Ovary (tissue), 7 donors: ENCODE measurements at regions not wholly inside any gene's neighbourhood (a gene's known extent, or its start where the extent isn't known, plus 50 kb on each side); places are given as distances from the start of the nearest gene placed in this dataset.

ENCODE experiments used
- DNase-seq, 5 donors: peaks; one replicate each; pipeline ENCODE4 v3.0.0-alpha.2; 2019 to 2020
- H3K27ac ChIP-seq, 2 donors: fragments of 200-600 bp; one replicate each; pipeline versions ENCODE4 v1.5.1 to v1.8.0; 2019 to 2022
- H3K27me3 ChIP-seq: fragments of 200-600 bp; one replicate; pipeline ENCODE4 v1.8.0; 2022
- H3K36me3 ChIP-seq: fragments of 200-600 bp; sonication (generic); one replicate; pipeline ENCODE4 v1.5.1; 2019
- H3K4me1 ChIP-seq: one replicate; pipeline ENCODE4 v1.8.1; 2013; ENCODE audit warnings: mild to moderate bottlenecking, moderate library complexity; ENCODE audit not compliant: insufficient read depth
- H3K4me3 ChIP-seq: fragments of 200-600 bp; sonication (generic); one replicate; pipeline ENCODE4 v1.5.1; 2017
- H3K9me3 ChIP-seq, 2 donors: fragments of 200-600 bp in 1 of 2; sonication (generic) in 1 of 2; one replicate each; pipeline versions ENCODE4 v1.5.1 to v1.8.1; 2013 to 2019; ENCODE audit warnings: mild to moderate bottlenecking in 1 of 2, moderate library complexity in 1 of 2
- EP300 ChIP-seq: sonication (generic); formaldehyde crosslinking; IDR thresholded peaks from one replicate; pipeline ENCODE4 v1.6.1; 2017; ENCODE audit warnings: antibody characterized with exemption
- POLR2A ChIP-seq: fragments of 450-650 bp; IDR thresholded peaks from one replicate; pipeline ENCODE4 v1.6.1; 2017; ENCODE audit warnings: antibody characterized with exemption, mild to moderate bottlenecking, moderate library complexity
- WGBS, 3 donors: extraction: QIAGEN DNeasy Blood & Tissue Kit in 1 of 3; methylation state at CpG; one replicate each; pipeline versions ENCODE4 v1.1.5 to v1.1.7; 2013 to 2017; 5-methylcytosine and 5-hydroxymethylcytosine counted together
- intact Hi-C, 4 donors: fragments of 100-400 bp; cut with DNase I; formaldehyde crosslinking; loops; one replicate each; pipeline versions ENCODE4 v1.11.0 to v1.15.1; 2022 to 2023
- TF ChIP-seq, protein P1 (sequence below), 3 donors: fragments of 450-650 bp in 2 of 3; fragments of 200-600 bp in 1 of 3; IDR thresholded peaks; one replicate each; pipeline versions ENCODE4 v1.5.1 to v1.8.0; 2016 to 2022; ENCODE audit warnings: antibody characterized with exemption in 3 of 3, mild to moderate bottlenecking in 1 of 3
- donor health status: DM: no; HTN: no; CAD: no; lungs with moderate emphysema.
- donor health status: DM: no; HTN: no; CAD: no.
- donor health status: Bipolar disorder and iron deficiency.
- donor health status: DM: no; HTN: no; CAD: no.
- donor health status: DM: yes; HTN: yes; CAD: no.

DNA sequence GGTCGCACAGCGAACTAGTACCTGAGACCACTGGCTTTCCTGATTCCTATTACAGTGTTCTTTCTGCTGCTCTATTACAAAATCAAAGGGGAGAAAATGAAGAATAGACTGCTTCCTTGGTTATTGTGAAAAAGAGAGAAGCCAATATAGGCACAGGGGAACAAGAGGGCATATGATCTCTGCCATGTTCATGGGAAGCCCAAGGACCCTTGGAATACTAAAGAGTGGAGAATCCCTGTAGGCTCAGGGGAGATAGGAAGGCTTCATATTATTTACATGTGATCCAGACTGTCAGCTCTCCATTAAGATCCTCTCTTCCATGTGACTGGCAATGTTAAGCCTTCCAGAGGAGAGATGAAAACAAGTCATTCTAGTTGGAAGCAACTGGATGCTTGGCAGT, 135.7 kb upstream of the MYCN start:
- Histone ChIP-seq H3K9me3 (no peaks in the 10 kb centered on the region), H3K27me3 (no peaks in the 10 kb centered on the region), H3K27ac (no peak overlapping the region), H3K36me3 (no peaks in the 10 kb centered on the region), H3K4me3 (no peak overlapping the region), H3K4me1 (no peaks in the 10 kb centered on the region)
- intact Hi-C loops: loop anchor here in 1 of 4 donors (5.0 kb wide), 1 partner anchor 72 kb away; no protein-coding TSS in a partner anchor
- 98 to 100% (median 98%) methylated on average over 2 of the region's 2 CpGs for WGBS, 3 donors
- TF ChIP-seq, protein P1, sequence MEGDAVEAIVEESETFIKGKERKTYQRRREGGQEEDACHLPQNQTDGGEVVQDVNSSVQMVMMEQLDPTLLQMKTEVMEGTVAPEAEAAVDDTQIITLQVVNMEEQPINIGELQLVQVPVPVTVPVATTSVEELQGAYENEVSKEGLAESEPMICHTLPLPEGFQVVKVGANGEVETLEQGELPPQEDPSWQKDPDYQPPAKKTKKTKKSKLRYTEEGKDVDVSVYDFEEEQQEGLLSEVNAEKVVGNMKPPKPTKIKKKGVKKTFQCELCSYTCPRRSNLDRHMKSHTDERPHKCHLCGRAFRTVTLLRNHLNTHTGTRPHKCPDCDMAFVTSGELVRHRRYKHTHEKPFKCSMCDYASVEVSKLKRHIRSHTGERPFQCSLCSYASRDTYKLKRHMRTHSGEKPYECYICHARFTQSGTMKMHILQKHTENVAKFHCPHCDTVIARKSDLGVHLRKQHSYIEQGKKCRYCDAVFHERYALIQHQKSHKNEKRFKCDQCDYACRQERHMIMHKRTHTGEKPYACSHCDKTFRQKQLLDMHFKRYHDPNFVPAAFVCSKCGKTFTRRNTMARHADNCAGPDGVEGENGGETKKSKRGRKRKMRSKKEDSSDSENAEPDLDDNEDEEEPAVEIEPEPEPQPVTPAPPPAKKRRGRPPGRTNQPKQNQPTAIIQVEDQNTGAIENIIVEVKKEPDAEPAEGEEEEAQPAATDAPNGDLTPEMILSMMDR (IDR thresholded peaks at IDR 0.05): no peak
- TF ChIP-seq POLR2A (no peak), EP300 (no peak)
- DNase-seq: no peak

DNA sequence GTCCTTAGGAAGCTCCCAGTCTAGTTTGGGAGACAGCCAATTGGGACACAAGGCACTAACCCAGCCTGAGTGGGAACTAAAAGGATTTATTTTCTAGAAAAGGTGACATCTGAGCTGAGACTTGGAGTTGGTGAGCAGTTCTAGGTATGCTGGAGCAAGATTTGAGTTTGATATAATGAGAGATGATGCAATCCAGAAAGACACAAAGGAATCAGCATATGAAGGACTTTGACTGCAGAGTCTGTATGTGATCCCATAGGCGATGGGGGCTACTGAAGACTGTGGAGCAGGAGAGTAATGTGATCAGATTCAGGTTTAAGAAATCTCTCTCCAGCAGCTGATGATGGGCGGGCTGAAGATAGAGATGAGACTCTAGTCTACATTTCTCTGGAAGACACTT, 135.1 kb upstream of the MYCN start:
- no peak for TF ChIP-seq EP300
- TF ChIP-seq POLR2A: no peak
- TF ChIP-seq, protein P1 (IDR thresholded peaks at IDR 0.05): no peak
- DNase-seq: no peak
- Histone ChIP-seq H3K9me3 (no peaks in the 10 kb centered on the region), H3K4me1 (peaks cover 4% of the 10 kb centered on the region), H3K36me3 (no peaks in the 10 kb centered on the region), H3K4me3 (no peak overlapping the region), H3K27me3 (no peaks in the 10 kb centered on the region), H3K27ac (no peak overlapping the region)
- 92 to 99% (median 98%) methylated on average over 2 of the region's 2 CpGs for WGBS, 3 donors
- intact Hi-C loops: no loop called here

DNA sequence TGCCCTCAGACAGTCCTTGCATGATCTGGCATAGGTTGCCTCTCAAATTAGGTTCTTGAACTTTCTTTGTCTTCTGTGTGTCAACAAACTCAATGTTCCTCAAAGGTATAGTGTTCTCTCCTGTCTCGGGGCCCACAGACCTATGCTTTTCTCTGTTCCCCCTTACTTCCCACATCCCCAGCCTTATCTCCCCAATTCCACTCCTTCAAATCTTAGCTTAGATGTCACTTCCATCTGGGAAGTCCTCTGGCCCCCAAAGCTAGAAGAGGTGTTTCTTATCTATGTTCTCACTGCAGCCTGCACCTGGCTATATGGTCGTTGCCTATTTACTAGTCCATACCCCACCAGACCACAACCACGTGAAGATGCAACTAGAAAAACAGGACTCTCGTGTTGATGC, 134.6 kb upstream of the MYCN start:
- no peaks in the 10 kb centered on the region for H3K36me3 ChIP-seq
- TF ChIP-seq, protein P1 (IDR thresholded peaks at IDR 0.05): no peak
- TF ChIP-seq POLR2A: no peak
- TF ChIP-seq EP300: no peak
- H3K4me3 ChIP-seq: no peak overlapping the region
- H3K9me3 ChIP-seq: no peaks in the 10 kb centered on the region
- peaks cover 9% of the 10 kb centered on the region for H3K4me1 ChIP-seq
- H3K27me3 ChIP-seq: no peaks in the 10 kb centered on the region
- intact Hi-C loops: no loop called here
- no peak overlapping the region for H3K27ac ChIP-seq
- no peak for DNase-seq
- WGBS, 3 donors: 90 to 95% (median 91%) methylated on average over 4 of the region's 4 CpGs

DNA sequence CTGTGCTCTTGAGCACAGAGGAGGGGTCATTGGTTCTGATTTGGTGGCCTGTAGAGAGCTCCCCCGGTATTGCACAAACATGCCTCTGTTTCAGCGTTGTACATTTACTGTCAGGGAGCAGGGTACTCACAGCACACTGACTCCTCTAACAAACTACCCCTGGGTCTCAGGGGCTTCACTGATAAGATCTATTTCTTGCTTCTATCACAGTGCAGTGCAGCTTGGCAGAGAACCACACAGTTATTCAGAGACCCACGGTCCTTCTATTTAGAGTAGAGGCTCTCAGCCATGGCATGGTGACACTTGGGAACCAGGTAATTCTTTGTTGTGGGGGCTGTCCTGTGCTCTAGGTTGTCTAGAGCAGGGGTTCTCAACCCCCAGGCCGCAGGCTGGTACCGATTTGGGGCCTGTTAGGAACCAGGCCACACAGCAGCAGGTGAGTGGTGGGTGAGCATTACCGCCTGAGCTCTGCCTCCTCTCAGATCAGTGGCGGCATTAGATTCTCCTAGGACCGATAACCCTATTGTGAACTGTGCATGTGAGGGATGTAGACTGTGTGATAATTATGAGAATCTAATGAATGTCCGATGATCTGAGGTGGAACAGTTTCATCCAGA, 133.4 kb upstream of the MYCN start:
- no peak overlapping the region for H3K27ac ChIP-seq
- no peak overlapping the region for H3K4me3 ChIP-seq
- H3K9me3 ChIP-seq: no peaks in the 10 kb centered on the region
- WGBS, 3 donors: 92 to 95% (median 95%) methylated on average over 9 of the region's 9 CpGs
- intact Hi-C loops: no loop called here
- no peaks in the 10 kb centered on the region for H3K36me3 ChIP-seq
- TF ChIP-seq, protein P1 (IDR thresholded peaks at IDR 0.05): no peak
- TF ChIP-seq POLR2A (no peak), EP300 (no peak)
- H3K4me1 ChIP-seq: peaks cover 19% of the 10 kb centered on the region
- no peaks in the 10 kb centered on the region for H3K27me3 ChIP-seq
- no peak for DNase-seq
